TTC549 (cell line): ENCODE measurements at regions not wholly inside any gene's neighbourhood (a gene's known extent, or its start where the extent isn't known, plus 50 kb on each side); places are given as distances from the start of the nearest gene placed in this dataset.
A peak's percentile ranks its signal among the peaks of the same experiment; 100 is the strongest.
"Not testable (repeated sequence)": the region's sequence is repeated elsewhere in the genome, so short reads cannot be mapped to it uniquely, and the experiment has no call there.

ENCODE experiments used
- FAIRE-seq: peaks from 2 replicates; lab custom pipeline; 2012; peaks lifted over from hg19 to GRCh38; lab: Jason Lieb, UNC

GRCh38 chr5:39542511-39543285, 117.9 kb upstream of the DAB2 start:
- FAIRE-seq, result peak; percentile 92

- FAIRE-seq, result no peak
Observed at GRCh38 chr5:39541920-39542319, 117.1 kb upstream of the DAB2 start.

GRCh38 chr5:39539470-39539869, 114.7 kb upstream of the DAB2 start:
- FAIRE-seq, result no peak

- peak; percentile 97 for FAIRE-seq
Observed at GRCh38 chr5:39534690-39535089, 109.9 kb upstream of the DAB2 start.

- FAIRE-seq, result peak; percentile 95
Observed at GRCh38 chr5:39533749-39534148, 109.0 kb upstream of the DAB2 start.

- peak; percentile 95 for FAIRE-seq
Observed at GRCh38 chr5:39532511-39532910, 107.7 kb upstream of the DAB2 start.

- no peak for FAIRE-seq
Observed at GRCh38 chr5:39531306-39531705, 106.5 kb upstream of the DAB2 start.

GRCh38 chr5:39526914-39527477, 102.2 kb upstream of the DAB2 start:
- FAIRE-seq, result peak; percentile 95

GRCh38 chr5:39525781-39526180, 101.0 kb upstream of the DAB2 start:
- not testable (repeated sequence) for FAIRE-seq

- FAIRE-seq, result no peak
Observed at GRCh38 chr5:39525271-39525670, 100.5 kb upstream of the DAB2 start.

- no peak for FAIRE-seq
Observed at GRCh38 chr5:39523821-39524220, 99.0 kb upstream of the DAB2 start.

GRCh38 chr5:39521940-39522590, 97.3 kb upstream of the DAB2 start:
- FAIRE-seq, result no peak

GRCh38 chr5:39521098-39521860, 96.5 kb upstream of the DAB2 start:
- FAIRE-seq, result no peak

- FAIRE-seq, result no peak
Observed at GRCh38 chr5:39520232-39520572, 95.4 kb upstream of the DAB2 start.

GRCh38 chr5:39519566-39520231, 94.9 kb upstream of the DAB2 start:
- FAIRE-seq, result no peak

GRCh38 chr5:39519079-39519478, 94.3 kb upstream of the DAB2 start:
- no peak for FAIRE-seq

GRCh38 chr5:39518516-39518915, 93.7 kb upstream of the DAB2 start:
- no peak for FAIRE-seq

GRCh38 chr5:39517800-39518199, 93.0 kb upstream of the DAB2 start:
- FAIRE-seq, result no peak

- FAIRE-seq, result no peak
Observed at GRCh38 chr5:39515881-39516280, 91.1 kb upstream of the DAB2 start.

- FAIRE-seq, result no peak
Observed at GRCh38 chr5:39513236-39513635, 88.5 kb upstream of the DAB2 start.

GRCh38 chr5:39506211-39506610, 81.4 kb upstream of the DAB2 start:
- no peak for FAIRE-seq

- FAIRE-seq, result no peak
Observed at GRCh38 chr5:39505791-39506190, 81.0 kb upstream of the DAB2 start.
